ENCODE measurements at regions not wholly inside any gene's neighbourhood (a gene's known extent, or its start where the extent isn't known, plus 50 kb on each side); places are given as distances from the start of the nearest gene placed in this dataset.

GRCh38 chr2:45285771-45286390, 276.6 kb upstream of the SIX2 start:
- no peak overlapping the region for H3K27ac ChIP-seq
- TF ChIP-seq, protein P1, sequence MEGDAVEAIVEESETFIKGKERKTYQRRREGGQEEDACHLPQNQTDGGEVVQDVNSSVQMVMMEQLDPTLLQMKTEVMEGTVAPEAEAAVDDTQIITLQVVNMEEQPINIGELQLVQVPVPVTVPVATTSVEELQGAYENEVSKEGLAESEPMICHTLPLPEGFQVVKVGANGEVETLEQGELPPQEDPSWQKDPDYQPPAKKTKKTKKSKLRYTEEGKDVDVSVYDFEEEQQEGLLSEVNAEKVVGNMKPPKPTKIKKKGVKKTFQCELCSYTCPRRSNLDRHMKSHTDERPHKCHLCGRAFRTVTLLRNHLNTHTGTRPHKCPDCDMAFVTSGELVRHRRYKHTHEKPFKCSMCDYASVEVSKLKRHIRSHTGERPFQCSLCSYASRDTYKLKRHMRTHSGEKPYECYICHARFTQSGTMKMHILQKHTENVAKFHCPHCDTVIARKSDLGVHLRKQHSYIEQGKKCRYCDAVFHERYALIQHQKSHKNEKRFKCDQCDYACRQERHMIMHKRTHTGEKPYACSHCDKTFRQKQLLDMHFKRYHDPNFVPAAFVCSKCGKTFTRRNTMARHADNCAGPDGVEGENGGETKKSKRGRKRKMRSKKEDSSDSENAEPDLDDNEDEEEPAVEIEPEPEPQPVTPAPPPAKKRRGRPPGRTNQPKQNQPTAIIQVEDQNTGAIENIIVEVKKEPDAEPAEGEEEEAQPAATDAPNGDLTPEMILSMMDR (conservative IDR thresholded peaks at IDR 0.05) = no peak

- TF ChIP-seq, protein P1 (conservative IDR thresholded peaks at IDR 0.05) = no peak
- H3K27ac ChIP-seq = no peak overlapping the region
Measured at GRCh38 chr2:45285311-45285710, 276.1 kb upstream of the SIX2 start.

DNA sequence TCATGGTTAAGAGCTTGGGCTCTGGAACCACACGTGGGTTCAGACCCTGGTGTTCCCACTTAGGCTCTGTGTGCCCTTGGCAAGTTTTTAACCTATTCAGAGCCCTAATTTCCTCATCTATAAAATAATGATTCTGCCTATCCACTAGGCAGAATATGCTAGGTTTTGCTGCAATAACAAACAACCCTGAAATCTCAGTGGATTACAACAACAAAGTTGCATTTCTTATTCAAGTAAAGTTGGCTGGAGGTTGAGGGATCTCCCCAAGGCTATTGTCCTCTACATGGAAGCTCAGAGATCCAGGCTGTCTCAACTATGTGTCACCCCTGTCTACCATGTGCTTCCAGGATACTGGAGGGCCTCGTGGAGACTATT, 275.4 kb upstream of the SIX2 start:
- no peak overlapping the region for H3K27ac ChIP-seq
- TF ChIP-seq, protein P1 (conservative IDR thresholded peaks at IDR 0.05) = no peak

- H3K27ac ChIP-seq = no peak overlapping the region
- TF ChIP-seq, protein P1 (conservative IDR thresholded peaks at IDR 0.05) = no peak
Measured at GRCh38 chr2:45283764-45284620, 274.7 kb upstream of the SIX2 start.

DNA sequence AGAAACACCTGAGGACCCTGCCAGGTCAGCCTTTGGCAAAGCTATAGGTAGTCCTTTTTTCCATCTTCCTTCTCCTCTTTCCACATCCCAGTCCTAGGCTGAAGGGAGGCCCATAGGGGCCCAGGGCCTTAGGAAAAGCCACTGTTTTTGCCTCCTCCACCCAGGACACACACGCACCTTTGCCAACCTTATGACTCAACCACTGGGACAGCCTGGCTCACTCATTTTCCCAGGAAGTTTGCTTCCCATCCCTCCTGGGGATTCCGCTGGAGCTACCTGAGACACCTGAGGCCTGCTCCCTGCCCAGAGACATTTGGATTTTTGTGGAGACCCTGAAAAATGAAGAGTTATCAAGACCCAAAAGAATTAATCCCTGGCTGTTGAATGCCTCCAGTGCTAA, 273.4 kb upstream of the SIX2 start:
- H3K27ac ChIP-seq = no peak overlapping the region
- TF ChIP-seq, protein P1 (conservative IDR thresholded peaks at IDR 0.05) = no peak

DNA sequence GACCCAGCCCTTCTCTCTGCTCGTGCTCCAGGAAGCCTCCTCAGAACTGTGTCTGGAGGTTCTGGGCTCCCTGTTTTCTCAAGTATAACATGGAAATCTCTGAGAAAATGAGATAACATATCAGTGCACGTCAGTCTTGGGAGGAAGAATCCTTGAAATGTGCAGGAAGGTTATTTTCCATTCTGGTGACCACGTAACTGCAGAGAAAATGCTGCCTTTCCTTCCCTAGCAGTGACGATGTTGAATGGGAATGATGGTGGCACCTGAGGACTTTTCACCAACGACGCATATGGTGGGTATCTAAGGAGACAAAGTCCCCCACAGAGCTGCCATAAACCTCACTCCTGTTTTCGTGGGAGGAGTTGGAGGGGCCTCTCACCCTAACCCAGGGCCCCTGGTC, 272.1 kb upstream of the SIX2 start:
- peak overlapping the region; percentile 98; the same call in 1 of the 2 replicates for H3K27ac ChIP-seq
- TF ChIP-seq, protein P1 (conservative IDR thresholded peaks at IDR 0.05) = no peak

- TF ChIP-seq, protein P1 (conservative IDR thresholded peaks at IDR 0.05) = no peak
- peak overlapping the region; percentile 98 for H3K27ac ChIP-seq
Measured at GRCh38 chr2:45280794-45281193, 271.5 kb upstream of the SIX2 start.

Data from VCaP (cell line).